Psoas muscle (tissue), 7 donors: ENCODE measurements at regions not wholly inside any gene's neighbourhood (a gene's known extent, or its start where the extent isn't known, plus 50 kb on each side); places are given as distances from the start of the nearest gene placed in this dataset.

Experiments
- ATAC-seq, 4 donors: fragments of 200-7000 bp; cut with Tn5 transposase; one replicate each; pipeline ENCODE4 v1.9.1; 2020; ENCODE audit warnings: moderate library complexity in 3 of 4, mild to moderate bottlenecking in 2 of 4
- DNase-seq, 2 donors: peaks; one replicate each; pipeline ENCODE4 v3.0.0-alpha.2; 2020
- H3K27ac ChIP-seq: fragments of 200-600 bp; one replicate; pipeline ENCODE4 v1.8.0; 2022
- H3K27me3 ChIP-seq, 3 donors: fragments of 200-600 bp in 1 of 3; one replicate each; pipeline versions ENCODE4 v1.6.1 to v1.8.0; 2013 to 2022; ENCODE audit warnings: low read length in 2 of 3, mild to moderate bottlenecking in 2 of 3, moderate library complexity in 1 of 3; ENCODE audit not compliant: insufficient read depth in 3 of 3
- H3K36me3 ChIP-seq, 2 donors: fragments of 200-600 bp in 1 of 2; one replicate each; pipeline versions ENCODE4 v1.6.1 to v1.8.0; 2013 to 2022; ENCODE audit warnings: low read depth in 1 of 2, mild to moderate bottlenecking in 1 of 2, moderate library complexity in 1 of 2; ENCODE audit not compliant: insufficient read depth in 1 of 2
- H3K4me1 ChIP-seq: fragments of 200-600 bp; one replicate; pipeline ENCODE4 v1.8.0; 2022
- H3K4me3 ChIP-seq: fragments of 200-600 bp; one replicate; pipeline ENCODE4 v1.8.0; 2022; ENCODE audit warnings: mild to moderate bottlenecking
- H3K9me3 ChIP-seq: fragments of 200-600 bp; one replicate; pipeline ENCODE4 v1.8.0; 2022
- CTCF ChIP-seq: fragments of 200-600 bp; IDR thresholded peaks from one replicate; pipeline ENCODE4 v1.8.0; 2022; ENCODE audit warnings: antibody characterized with exemption
- WGBS, 3 donors: extraction: QIAGEN DNeasy Blood & Tissue Kit; methylation state at CpG; one replicate each; pipeline versions ENCODE4 v1.1.6 to v1.1.7; 2013; 5-methylcytosine and 5-hydroxymethylcytosine counted together
- intact Hi-C, 2 donors: fragments of 100-400 bp; cut with DNase I; formaldehyde crosslinking; loops; one replicate each; pipeline versions ENCODE4 v1.11.0 to v1.14.2; 2022
- donor health status: healthy with polysubstance abuse.
- donor health status: DM: no; HTN: no; CAD: no; lungs with moderate emphysema.
- donor health status: Bipolar disorder and iron deficiency.
- donor health status: healthy.
- donor health status: DM: yes; HTN: yes; CAD: no.
- donor health status: DM: no; HTN: no; CAD: no.
- donor health status: DM: yes; HTN: yes; CAD: no.

GRCh38 chr4:97475621-97476020, 667.7 kb downstream of the STPG2 start:
- Histone ChIP-seq H3K36me3 (no peaks in the 10 kb centered on the region), H3K27me3 (no peaks in the 10 kb centered on the region), H3K9me3 (no peaks in the 10 kb centered on the region), H3K4me1 (no peaks in the 10 kb centered on the region), H3K27ac (no peak overlapping the region), H3K4me3 (no peak overlapping the region)
- DNase-seq (no peak), ATAC-seq (no peak)
- 87 to 89% (median 87%) methylated on average over 3 of the region's 3 CpGs for WGBS, 3 donors
- intact Hi-C loops = no loop called here
- TF ChIP-seq CTCF = no peak

- no peak overlapping the region for H3K4me3 ChIP-seq
- ATAC-seq = no peak
- no peaks in the 10 kb centered on the region for H3K27me3 ChIP-seq
- intact Hi-C loops = no loop called here
- TF ChIP-seq CTCF = no peak
- no peaks in the 10 kb centered on the region for H3K4me1 ChIP-seq
- H3K36me3 ChIP-seq = no peaks in the 10 kb centered on the region
- WGBS, 3 donors = 78 to 90% (median 82%) methylated on average over 3 of the region's 3 CpGs
- no peaks in the 10 kb centered on the region for H3K9me3 ChIP-seq
- DNase-seq = no peak
- H3K27ac ChIP-seq = no peak overlapping the region
Observed at GRCh38 chr4:97477974-97478373, 665.3 kb downstream of the STPG2 start.

- no peak for TF ChIP-seq CTCF
- no peaks in the 10 kb centered on the region for H3K4me1 ChIP-seq
- H3K36me3 ChIP-seq = no peaks in the 10 kb centered on the region
- intact Hi-C loops = no loop called here
- DNase-seq (no peak), ATAC-seq (no peak)
- no peak overlapping the region for H3K4me3 ChIP-seq
- 45 to 65% (median 48%) methylated on average over 1 of the region's 1 CpG for WGBS, 3 donors
- H3K27ac ChIP-seq = no peak overlapping the region
- H3K9me3 ChIP-seq = no peaks in the 10 kb centered on the region
- no peaks in the 10 kb centered on the region for H3K27me3 ChIP-seq
Observed at GRCh38 chr4:97479388-97479787, 663.9 kb downstream of the STPG2 start.

- TF ChIP-seq CTCF = no peak
- no peak for ATAC-seq
Observed at GRCh38 chr4:97491856-97492255, 651.4 kb downstream of the STPG2 start.

GRCh38 chr4:97493815-97494518, 649.3 kb downstream of the STPG2 start:
- Histone ChIP-seq H3K36me3 (no peaks in the 10 kb centered on the region), H3K9me3 (no peaks in the 10 kb centered on the region), H3K4me3 (no peak overlapping the region), H3K27me3 (no peaks in the 10 kb centered on the region), H3K4me1 (no peaks in the 10 kb centered on the region), H3K27ac (no peak overlapping the region)
- WGBS, 3 donors = 22 to 30% (median 27%) methylated on average over 1 of the region's 1 CpG
- DNase-seq (no peak), ATAC-seq (no peak)
- intact Hi-C loops = no loop called here
- TF ChIP-seq CTCF = no peak

More at GRCh38 chr4:97491856-97492255, 651.4 kb downstream of the STPG2 start:
- 86 to 89% (median 88%) methylated on average over 3 of the region's 3 CpGs for WGBS, 3 donors
- Histone ChIP-seq H3K27me3 (no peaks in the 10 kb centered on the region), H3K36me3 (no peaks in the 10 kb centered on the region), H3K4me3 (no peak overlapping the region), H3K4me1 (no peaks in the 10 kb centered on the region), H3K9me3 (no peaks in the 10 kb centered on the region), H3K27ac (no peak overlapping the region)
- intact Hi-C loops = no loop called here
- no peak for DNase-seq
